ENCODE measurements at regions not wholly inside any gene's neighbourhood (a gene's known extent, or its start where the extent isn't known, plus 50 kb on each side); places are given as distances from the start of the nearest gene placed in this dataset.

DNA sequence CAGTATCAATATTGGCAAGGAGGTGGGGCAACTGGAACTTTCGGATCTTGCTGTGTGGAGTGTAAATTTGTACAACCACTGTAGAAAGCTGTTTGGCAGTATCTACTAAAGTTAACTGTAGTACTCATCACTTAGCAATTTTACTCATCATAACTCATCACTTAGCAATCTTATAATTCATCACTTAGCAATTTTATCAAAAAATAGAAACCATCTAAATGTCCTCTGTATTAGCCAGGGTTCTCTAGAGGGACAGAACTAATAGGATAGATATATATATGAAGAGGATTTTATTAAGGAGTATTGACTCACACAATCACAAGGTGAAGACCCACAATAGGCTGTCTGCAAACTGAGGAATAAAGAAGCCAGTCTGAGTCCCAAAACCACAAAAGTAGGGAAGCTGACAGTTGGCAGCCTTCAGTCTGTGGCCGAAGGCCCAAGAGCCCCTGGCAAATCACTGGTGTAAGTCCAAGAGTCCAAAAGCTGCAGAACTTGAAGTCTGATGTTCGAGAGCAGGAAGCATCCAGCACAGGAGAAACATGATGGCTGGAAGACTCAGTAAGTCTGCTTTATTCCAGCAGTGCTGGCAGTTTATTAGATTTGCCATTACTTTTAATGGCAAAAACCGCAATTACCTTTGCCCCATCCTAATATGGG is 92.9 kb upstream of the USP47 start:
- TF ChIP-seq CTCF (IDR thresholded peaks at IDR 0.05; ENCODE audit: extremely low read depth in 1 of 2, insufficient read depth in 1 of 2, low read depth in 1 of 2, low read length in 2 of 2) (no peak), POLR2AphosphoS5 (IDR thresholded peaks at IDR 0.05; ENCODE audit: insufficient read depth, low read depth, low read length) (no peak)
- TF ChIP-seq, protein P1, sequence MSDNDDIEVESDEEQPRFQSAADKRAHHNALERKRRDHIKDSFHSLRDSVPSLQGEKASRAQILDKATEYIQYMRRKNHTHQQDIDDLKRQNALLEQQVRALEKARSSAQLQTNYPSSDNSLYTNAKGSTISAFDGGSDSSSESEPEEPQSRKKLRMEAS (IDR thresholded peaks at IDR 0.05; ENCODE audit: insufficient read depth, insufficient read length) = no peak

Measured in endothelial cell of umbilical vein (primary cell).